K562 (cell line): ENCODE measurements at regions not wholly inside any gene's neighbourhood (a gene's known extent, or its start where the extent isn't known, plus 50 kb on each side); places are given as distances from the start of the nearest gene placed in this dataset.

ENCODE experiments used
- ATAC-seq: fragments of 200-7000 bp; cut with Tn5 transposase; 3 replicates; pipeline ENCODE4 v1.9.1; 2020; ENCODE audit warnings: moderate library complexity
- BruUV-seq: library from RNA; stranded (reverse); fragments of 400-500 nt; replicated peaks from 2 replicates; lab custom pipeline; 2021; lab: Mats Ljungman, UMichigan
- CTCF ChIA-PET: fragments of 300-600 bp; formaldehyde crosslinking; extraction: SDS; loops from one replicate; lab custom pipeline; 2021; ENCODE audit warnings: low intra/inter-chr PET ratio; lab: Yijun Ruan, JAX
- POLR2A ChIA-PET: fragments of 300-600, 350-650 bp; sonication (Branson Sonifier 250); formaldehyde crosslinking; extraction: SDS; loops from one replicate; lab custom pipeline; 2021; ENCODE audit warnings: antibody characterized with exemption, inconsistent platforms; lab: Yijun Ruan, JAX
- DNase-seq, 4 experiments: peaks; one replicate each; pipeline versions ENCODE4 v3.0.0 to v3.0.0-alpha.2; 2011 to 2018; ENCODE audit warnings: low spot score in 3 of 4, mixed read lengths in 3 of 4; ENCODE audit errors: extremely low read depth in 1 of 4
- FAIRE-seq: peaks from 2 replicates; lab custom pipeline; 2011; peaks lifted over from hg19 to GRCh38; lab: Jason Lieb, UNC
- H2AFZ ChIP-seq: 2 replicates; pipeline ENCODE4 v1.6.0; 2011; ENCODE audit warnings: low read depth, low read length, control low read depth, inconsistent platforms
- H3K27ac ChIP-seq: fragments of 200-600 bp; 3 replicates; pipeline ENCODE4 v1.8.0; 2011; ENCODE audit warnings: low read depth, mild to moderate bottlenecking, control low read depth, inconsistent platforms, low read length, moderate library complexity, mixed read lengths; ENCODE audit errors: extremely low read depth
- H3K27me3 ChIP-seq, 2 experiments: fragments of 300-600 bp in 1 of 2; 2 replicates in 1 of 2; 3 replicates in 1 of 2; pipeline versions ENCODE4 v1.6.0 to v1.8.0; 2011; ENCODE audit warnings: inconsistent platforms in 2 of 2, low read length in 2 of 2, mild to moderate bottlenecking in 1 of 2, mixed read lengths in 1 of 2, moderate library complexity in 1 of 2; ENCODE audit not compliant: control insufficient read depth in 2 of 2, insufficient read depth in 2 of 2
- H3K36me3 ChIP-seq: fragments of 300-600 bp; 3 replicates; pipeline ENCODE4 v1.8.0; 2011; ENCODE audit warnings: mild to moderate bottlenecking, low read length, inconsistent platforms; ENCODE audit not compliant: control insufficient read depth, insufficient read depth
- H3K4me1 ChIP-seq, 2 experiments: fragments of 200-600 bp in 1 of 2; replicated peaks in 1 of 2; 2 replicates in 1 of 2; 3 replicates in 1 of 2; pipeline versions ENCODE4 v1.5.1 to v1.8.0; 2011; ENCODE audit warnings: inconsistent platforms in 2 of 2, low read length in 2 of 2, mild to moderate bottlenecking in 1 of 2, mixed read lengths in 1 of 2, moderate library complexity in 1 of 2; ENCODE audit not compliant: control insufficient read depth in 2 of 2, insufficient read depth in 2 of 2
- H3K4me2 ChIP-seq: 2 replicates; pipeline ENCODE4 v1.6.1; 2011; ENCODE audit warnings: low read length, control low read depth, inconsistent platforms, mixed read lengths; ENCODE audit not compliant: insufficient read depth
- H3K4me3 ChIP-seq: fragments of 200-600 bp; sonication (generic), shearing (Covaris generic); 2 replicates; pipeline ENCODE4 v1.5.1; 2016; ENCODE audit warnings: control low read depth, inconsistent platforms
- H3K79me2 ChIP-seq: fragments of 200-600 bp; 3 replicates; pipeline ENCODE4 v1.8.0; 2011; ENCODE audit warnings: low read length, inconsistent platforms; ENCODE audit not compliant: control insufficient read depth, insufficient read depth
- H3K9ac ChIP-seq, 2 experiments: 2 replicates each; pipeline versions ENCODE4 v1.6.0 to v1.6.1; 2011; ENCODE audit warnings: low read depth in 2 of 2, low read length in 2 of 2, control low read depth in 1 of 2, inconsistent platforms in 1 of 2, mild to moderate bottlenecking in 1 of 2, mixed read lengths in 1 of 2; ENCODE audit not compliant: insufficient read depth in 1 of 2
- H3K9me1 ChIP-seq: one replicate; pipeline ENCODE4 v1.6.0; 2011; ENCODE audit warnings: inconsistent platforms, mild to moderate bottlenecking, low read length, moderate library complexity; ENCODE audit not compliant: control insufficient read depth, insufficient read depth
- H3K9me3 ChIP-seq: replicated peaks from 2 replicates; pipeline ENCODE4 v1.5.1; 2011; ENCODE audit warnings: low read depth, low read length, inconsistent platforms; ENCODE audit not compliant: control insufficient read depth, insufficient read depth
- H4K20me1 ChIP-seq: replicated peaks from 2 replicates; pipeline ENCODE4 v1.6.1; 2011; ENCODE audit warnings: low read length, inconsistent platforms, mixed read lengths; ENCODE audit not compliant: control insufficient read depth, insufficient read depth
- PCBP1 ChIP-seq: fragments of 200-400 bp; formaldehyde crosslinking; IDR thresholded peaks from 2 replicates; pipeline ENCODE4 v1.6.1; 2018; ENCODE audit warnings: mild to moderate bottlenecking, low read depth, low read length; ENCODE audit not compliant: poor library complexity, severe bottlenecking
- ZBED1 ChIP-seq: IDR thresholded peaks from 2 replicates; pipeline ENCODE4 v1.6.1; 2014
- WGBS: fragments of 100-300 bp; shearing (Covaris generic); methylation state at CpG from one replicate; pipeline ENCODE4 v1.1.6; 2016; ENCODE audit warnings: low coverage, mixed read lengths; ENCODE audit not compliant: insufficient coverage; ENCODE audit errors: missing lambda C conversion rate; 5-methylcytosine and 5-hydroxymethylcytosine counted together
- in situ Hi-C: fragments of 300-500 bp; cut with MboI; formaldehyde crosslinking; loops from 4 replicates; pipeline ENCODE4 v1.15.0; 2018; ENCODE audit warnings: inconsistent platforms, mixed read lengths
- intact Hi-C: fragments of 100-400 bp; cut with micrococcal nuclease; formaldehyde crosslinking; loops from 2 replicates; pipeline ENCODE4 v1.14.2; 2022

DNA sequence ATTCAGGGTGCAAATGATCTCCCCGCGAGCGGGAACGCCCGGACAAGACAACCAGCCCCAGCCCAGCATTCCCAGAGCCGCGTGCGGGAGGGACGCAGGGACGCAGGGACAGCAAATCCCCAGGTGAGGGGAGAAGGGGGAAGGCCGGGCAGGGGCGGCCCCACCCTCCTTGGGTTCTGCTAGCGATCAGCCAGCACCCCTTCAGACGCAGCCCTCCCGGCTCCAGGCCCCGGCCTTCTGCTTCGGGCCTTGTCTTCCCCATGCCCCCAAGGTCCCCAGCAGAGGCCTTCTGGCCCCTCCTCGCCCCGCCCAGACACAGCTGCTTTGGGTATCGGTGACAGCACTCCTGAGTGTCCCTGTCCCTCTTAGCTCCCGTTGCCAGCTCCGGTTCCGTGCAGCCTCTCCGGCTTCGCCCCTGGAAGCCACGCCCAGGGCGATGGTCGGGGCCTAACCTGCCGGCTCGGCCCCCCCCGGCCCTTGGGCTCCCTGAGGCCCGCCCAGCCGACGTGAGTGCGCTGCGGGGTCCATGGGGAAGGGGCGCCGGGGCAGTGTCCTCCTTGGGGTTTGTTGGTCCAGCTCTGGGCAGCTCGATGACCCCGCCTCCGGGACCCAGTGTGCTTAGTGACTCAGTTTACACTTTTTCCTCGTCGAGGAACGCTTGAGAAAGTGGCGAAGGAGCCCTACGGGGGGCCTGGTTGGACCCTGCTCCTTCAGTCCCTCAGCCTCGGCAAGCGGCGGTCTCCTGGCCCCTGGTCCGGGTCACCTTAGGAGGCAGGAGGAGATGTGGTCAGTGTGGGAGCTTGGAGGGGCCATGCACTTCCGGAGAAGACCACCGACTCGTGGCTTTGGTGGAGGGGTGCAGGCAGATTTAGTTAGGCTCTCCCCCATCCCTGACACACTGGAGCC, 50.5 kb upstream of the AMZ2 start:
- ATAC-seq (peak; percentile 28; the same call in 2 of the 3 replicates), DNase-seq (peak; percentile 16 to 41 (median 24)), FAIRE-seq (no peak)
- Histone ChIP-seq H3K9ac (no peak overlapping the region), H2AFZ (no peak overlapping the region), H3K36me3 (no peaks in the 10 kb centered on the region), H3K79me2 (no peaks in the 10 kb centered on the region), H3K27ac (no peak overlapping the region), H4K20me1 (no peaks in the 10 kb centered on the region), H3K4me3 (no peak overlapping the region), H3K9me3 (no peaks in the 10 kb centered on the region), H3K4me2 (no peak overlapping the region), H3K4me1 (peaks cover 0 to 37% of the 10 kb centered on the region in 2 experiments; a peak in 2 of 5 replicates), H3K9me1 (no peaks in the 10 kb centered on the region), H3K27me3 (peaks cover 9 to 43% of the 10 kb centered on the region in 2 experiments; a peak in 3 of 5 replicates)
- ChIA-PET POLR2A (interaction anchor here (0.6 to 0.9 kb wide), 3 partner anchors 16 to 519 kb away, joined by 3 to 5 read pairs (median 3); no protein-coding TSS in a partner anchor), CTCF (no interaction called here)
- intact Hi-C loops (no loop called here), in situ Hi-C loops (no loop called here)
- TF ChIP-seq PCBP1 (peak; percentile 1), ZBED1 (no peak)
- WGBS, result 12% methylated on average over 42 of the region's 53 CpGs
- BruUV-seq, result no TSS peak
